ENCODE measurements at regions not wholly inside any gene's neighbourhood (a gene's known extent, or its start where the extent isn't known, plus 50 kb on each side); places are given as distances from the start of the nearest gene placed in this dataset.

GRCh38 chr11:30772908-30773307, 186.8 kb upstream of the MPPED2 start:
- TF ChIP-seq CTCF (IDR thresholded peaks at IDR 0.05) (no peak), EP300 (IDR thresholded peaks at IDR 0.05) (no peak), POLR2AphosphoS5 (IDR thresholded peaks at IDR 0.05) (no peak)
